VCaP (cell line): ENCODE measurements at regions not wholly inside any gene's neighbourhood (a gene's known extent, or its start where the extent isn't known, plus 50 kb on each side); places are given as distances from the start of the nearest gene placed in this dataset.
A peak's percentile ranks its signal among the peaks of the same experiment; 100 is the strongest.

Experiments
- H3K27ac ChIP-seq: fragments of 450-650 bp; 2 replicates; pipeline ENCODE4 v1.5.1; 2017
- CTCF ChIP-seq: fragments of 450-650 bp; conservative IDR thresholded peaks from 2 replicates; pipeline ENCODE4 v1.5.1; 2017; ENCODE audit warnings: mild to moderate bottlenecking, moderate library complexity

GRCh38 chr15:29969562-29970401 lies 113.0 kb upstream of the GOLGA8J start:
- TF ChIP-seq CTCF = no peak
- H3K27ac ChIP-seq = peak overlapping the region; percentile 81; the same call in 1 of the 2 replicates

GRCh38 chr15:29968895-29969561 lies 113.7 kb upstream of the GOLGA8J start:
- H3K27ac ChIP-seq = peak overlapping the region; percentile 81
- TF ChIP-seq CTCF = no peak

- peak overlapping the region; percentile 81 for H3K27ac ChIP-seq
- no peak for TF ChIP-seq CTCF
Measured at GRCh38 chr15:29968099-29968894, 114.5 kb upstream of the GOLGA8J start.

- no peak for TF ChIP-seq CTCF
Measured at GRCh38 chr15:29962407-29962806, 120.3 kb upstream of the GOLGA8J start.

GRCh38 chr15:29959384-29960137 lies 123.2 kb upstream of the GOLGA8J start:
- no peak for TF ChIP-seq CTCF
- no peak overlapping the region for H3K27ac ChIP-seq

More at GRCh38 chr15:29962407-29962806, 120.3 kb upstream of the GOLGA8J start:
- H3K27ac ChIP-seq = no peak overlapping the region

GRCh38 chr15:29952225-29952624 lies 130.0 kb upstream of the TJP1 start:
- H3K27ac ChIP-seq = peak overlapping the region; percentile 55; the same call in 1 of the 2 replicates
- TF ChIP-seq CTCF = no peak
